Neural cell (in vitro differentiated cells): ENCODE measurements at regions not wholly inside any gene's neighbourhood (a gene's known extent, or its start where the extent isn't known, plus 50 kb on each side); places are given as distances from the start of the nearest gene placed in this dataset.
"Not testable (repeated sequence)": the region's sequence is repeated elsewhere in the genome, so short reads cannot be mapped to it uniquely, and the experiment has no call there.

Source experiments
- H2AFZ ChIP-seq: fragments of 200-600, 300-800 bp; sonication (generic), shearing (Covaris generic); 2 replicates; pipeline ENCODE4 v1.6.0; 2014; ENCODE audit warnings: low read depth, mild to moderate bottlenecking, antibody characterized with exemption, low read length, moderate library complexity
- H3F3A ChIP-seq: fragments of 200-600 bp; shearing (Covaris generic); 2 replicates; pipeline ENCODE4 v1.6.1; 2016; ENCODE audit warnings: mild to moderate bottlenecking, moderate library complexity, mixed read lengths, antibody characterized with exemption, low read length; ENCODE audit not compliant: insufficient read depth, poor library complexity, severe bottlenecking
- H3K27ac ChIP-seq: fragments of 200-600, 300-800 bp; sonication (generic), shearing (Covaris generic); 2 replicates; pipeline ENCODE4 v1.5.1; 2014; ENCODE audit warnings: mild to moderate bottlenecking, low read length, moderate library complexity
- H3K27me3 ChIP-seq: fragments of 300-800, 200-600 bp; sonication (generic), shearing (Covaris generic); 2 replicates; pipeline ENCODE4 v1.6.0; 2014; ENCODE audit warnings: mild to moderate bottlenecking, low read depth, low read length, moderate library complexity; ENCODE audit not compliant: insufficient read depth
- H3K36me3 ChIP-seq: fragments of 300-800, 200-600 bp; sonication (generic), shearing (Covaris generic); 2 replicates; pipeline ENCODE4 v1.5.1; 2014; ENCODE audit warnings: mild to moderate bottlenecking, antibody characterized with exemption, low read length, moderate library complexity; ENCODE audit not compliant: insufficient read depth
- H3K4me2 ChIP-seq: fragments of 300-800, 200-600 bp; sonication (generic), shearing (Covaris generic); 2 replicates; pipeline ENCODE4 v1.6.0; 2014; ENCODE audit warnings: mild to moderate bottlenecking, low read length
- H3K4me3 ChIP-seq: fragments of 300-800, 200-600 bp; sonication (generic), shearing (Covaris generic); 2 replicates; pipeline ENCODE4 v1.5.1; 2014; ENCODE audit warnings: mild to moderate bottlenecking, low read length, moderate library complexity
- H3K79me2 ChIP-seq: fragments of 200-600 bp; shearing (Covaris generic); replicated peaks from 2 replicates; pipeline ENCODE4 v1.6.0; 2014; ENCODE audit warnings: mild to moderate bottlenecking, low read length, moderate library complexity; ENCODE audit not compliant: insufficient read depth
- H3K9ac ChIP-seq: fragments of 300-800, 200-600 bp; sonication (generic), shearing (Covaris generic); 2 replicates; pipeline ENCODE4 v1.6.1; 2016; ENCODE audit warnings: mild to moderate bottlenecking, low read length, mixed read lengths
- H3K9me2 ChIP-seq: fragments of 200-600 bp; shearing (Covaris generic); 2 replicates; pipeline ENCODE4 v1.6.1; 2016; ENCODE audit warnings: mild to moderate bottlenecking, low read length, mixed read lengths; ENCODE audit not compliant: insufficient read depth
- H3K9me3 ChIP-seq: fragments of 200-600, 300-800 bp; sonication (generic), shearing (Covaris generic); 2 replicates; pipeline ENCODE4 v1.6.1; 2016; ENCODE audit warnings: mild to moderate bottlenecking, mixed run types, low read length, moderate library complexity, mixed read lengths
- H4K20me1 ChIP-seq: fragments of 200-600 bp; shearing (Covaris generic); 2 replicates; pipeline ENCODE4 v1.6.1; 2016; ENCODE audit warnings: mild to moderate bottlenecking, mixed run types; ENCODE audit not compliant: insufficient read depth
- CTCF ChIP-seq: fragments of 450-650 bp; IDR thresholded peaks from 2 replicates; pipeline ENCODE4 v1.5.1; 2014; ENCODE audit warnings: antibody characterized with exemption, mild to moderate bottlenecking, moderate library complexity; ENCODE audit not compliant: poor library complexity, severe bottlenecking
- EP300 ChIP-seq: fragments of 450-650 bp; conservative IDR thresholded peaks from 2 replicates; pipeline ENCODE4 v1.6.1; 2014; ENCODE audit warnings: antibody characterized with exemption, mild to moderate bottlenecking, moderate library complexity; ENCODE audit not compliant: poor library complexity, severe bottlenecking
- EZH2 ChIP-seq: fragments of 200-600, 300-800 bp; shearing (Covaris generic), sonication (generic); IDR thresholded peaks from 2 replicates; pipeline ENCODE4 v1.6.1; 2014; ENCODE audit warnings: antibody characterized with exemption, low read length, borderline replicate concordance, mild to moderate bottlenecking; ENCODE audit not compliant: insufficient read depth, poor library complexity, severe bottlenecking
- MXI1 ChIP-seq: fragments of 450-650 bp; conservative IDR thresholded peaks from 2 replicates; pipeline ENCODE4 v1.6.1; 2014; ENCODE audit warnings: antibody characterized with exemption, mild to moderate bottlenecking; ENCODE audit not compliant: poor library complexity, severe bottlenecking
- POLR2AphosphoS5 ChIP-seq: IDR thresholded peaks from 2 replicates; pipeline ENCODE4 v1.6.1; 2012
- RAD21 ChIP-seq: fragments of 450-650 bp; conservative IDR thresholded peaks from 2 replicates; pipeline ENCODE4 v1.6.1; 2014; ENCODE audit warnings: antibody characterized with exemption, mild to moderate bottlenecking, moderate library complexity
- REST ChIP-seq: IDR thresholded peaks from 2 replicates; pipeline ENCODE4 v1.6.1; 2012; ENCODE audit warnings: borderline replicate concordance
- SMC3 ChIP-seq: fragments of 450-650 bp; conservative IDR thresholded peaks from 2 replicates; pipeline ENCODE4 v1.6.1; 2014; ENCODE audit warnings: antibody characterized with exemption, mild to moderate bottlenecking, moderate library complexity; ENCODE audit not compliant: poor library complexity
- TAF1 ChIP-seq: IDR thresholded peaks from 2 replicates; pipeline ENCODE4 v1.6.1; 2012; ENCODE audit warnings: low read depth

DNA sequence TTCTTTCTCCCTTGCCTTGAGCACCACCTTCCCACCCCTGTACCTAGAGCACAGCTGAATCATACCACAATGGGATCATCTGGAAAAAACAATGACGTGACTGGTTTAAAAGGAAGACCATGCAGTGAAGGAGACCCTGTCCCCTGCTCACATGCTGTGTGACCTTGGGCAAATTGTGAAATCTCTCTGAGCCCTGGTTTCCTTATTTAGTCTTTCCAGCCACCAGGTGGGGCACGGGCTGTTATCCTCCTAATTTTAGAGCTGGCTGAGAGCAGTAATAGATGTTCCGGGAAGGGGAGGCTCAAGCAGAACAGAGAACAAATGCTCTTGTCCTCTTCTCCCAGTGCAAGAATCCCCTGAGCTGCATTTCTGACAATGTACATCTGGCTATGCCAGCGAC, 198.3 kb downstream of the RPS24 start:
- H3K4me3 ChIP-seq, result no peak overlapping the region
- no peaks in the 10 kb centered on the region for H4K20me1 ChIP-seq
- no peak overlapping the region for H3K4me2 ChIP-seq
- no peaks in the 10 kb centered on the region for H3K9me2 ChIP-seq
- H3K79me2 ChIP-seq, result no peaks in the 10 kb centered on the region
- peak overlapping the region; percentile 79 for H3K27ac ChIP-seq
- H3F3A ChIP-seq, result peaks cover 4% of the 10 kb centered on the region
- H3K9ac ChIP-seq, result no peak overlapping the region
- no peak for TF ChIP-seq EP300
- no peak for TF ChIP-seq EZH2
- TF ChIP-seq REST, result no peak
- TF ChIP-seq POLR2AphosphoS5, result no peak
- no peak for TF ChIP-seq MXI1
- no peak for TF ChIP-seq RAD21
- TF ChIP-seq CTCF, result no peak
- TF ChIP-seq TAF1, result no peak
- TF ChIP-seq SMC3, result no peak
- no peak overlapping the region for H2AFZ ChIP-seq
- H3K36me3 ChIP-seq, result no peaks in the 10 kb centered on the region
- no peaks in the 10 kb centered on the region for H3K27me3 ChIP-seq
- no peaks in the 10 kb centered on the region for H3K9me3 ChIP-seq

DNA sequence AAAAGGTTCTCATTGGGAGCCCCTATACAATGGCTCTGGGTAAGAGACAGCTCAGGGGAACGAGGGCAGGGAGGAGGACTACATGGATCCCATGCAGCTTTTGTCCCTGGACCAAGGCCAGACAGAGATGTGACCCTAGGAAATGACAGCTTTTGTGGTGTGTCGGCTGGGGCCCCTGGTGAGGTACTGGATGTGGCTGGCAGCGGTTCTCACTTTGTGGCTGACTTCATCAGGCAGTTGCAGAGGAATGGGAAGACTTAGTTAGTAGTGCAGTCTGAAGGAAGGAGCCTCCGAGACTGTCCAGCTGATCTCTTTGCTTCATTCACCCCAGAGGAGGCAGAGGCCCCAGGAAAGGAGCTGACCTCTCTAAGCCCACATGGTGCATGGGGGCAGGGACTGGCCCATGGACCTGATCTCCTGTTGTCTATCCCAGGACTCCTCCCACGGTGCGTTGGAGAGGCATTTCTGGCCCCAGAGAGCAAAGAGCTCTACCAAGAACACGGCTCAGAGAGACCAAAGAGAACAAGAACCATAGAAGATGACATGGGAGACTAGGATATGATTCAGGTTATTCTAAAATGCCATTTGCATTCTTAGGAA, 202.9 kb downstream of the RPS24 start:
- Histone ChIP-seq H3K9me3 (no peaks in the 10 kb centered on the region), H3K27ac (no peak overlapping the region), H2AFZ (no peak overlapping the region), H3F3A (peaks cover 4% of the 10 kb centered on the region), H3K79me2 (no peaks in the 10 kb centered on the region), H3K4me3 (no peak overlapping the region), H4K20me1 (no peaks in the 10 kb centered on the region), H3K9me2 (no peaks in the 10 kb centered on the region), H3K9ac (no peak overlapping the region), H3K4me2 (no peak overlapping the region), H3K36me3 (no peaks in the 10 kb centered on the region), H3K27me3 (no peaks in the 10 kb centered on the region)
- TF ChIP-seq REST (no peak), POLR2AphosphoS5 (no peak), EZH2 (no peak), TAF1 (no peak), CTCF (no peak)

DNA sequence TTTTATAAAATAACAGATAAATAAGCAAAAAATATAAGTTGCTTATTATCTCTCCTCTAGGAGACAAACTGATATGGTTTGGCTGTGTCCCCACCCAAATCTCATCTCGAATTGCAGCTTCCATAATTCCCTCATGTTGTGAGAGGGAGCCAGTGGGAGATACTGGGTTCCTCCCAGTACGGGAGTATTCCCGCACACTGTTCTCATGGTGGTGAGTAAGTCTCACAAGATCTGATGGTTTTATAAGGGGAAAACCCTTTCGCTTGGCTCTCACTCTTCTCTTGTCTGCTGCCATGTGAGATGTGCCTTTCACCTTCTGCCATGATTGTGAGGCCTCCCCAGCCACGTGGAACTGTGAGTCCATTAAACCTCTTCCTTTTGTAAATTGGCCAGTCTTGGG, 204.3 kb downstream of the RPS24 start:
- not testable (repeated sequence) for H3K4me3 ChIP-seq, H3K9me3 ChIP-seq, H3K9me2 ChIP-seq, H3K9ac ChIP-seq, H3K79me2 ChIP-seq, H2AFZ ChIP-seq, H3K27me3 ChIP-seq, H3K27ac ChIP-seq, H3F3A ChIP-seq, H3K4me2 ChIP-seq, H4K20me1 ChIP-seq, H3K36me3 ChIP-seq
